ENCODE measurements at regions not wholly inside any gene's neighbourhood (a gene's known extent, or its start where the extent isn't known, plus 50 kb on each side); places are given as distances from the start of the nearest gene placed in this dataset.

DNA sequence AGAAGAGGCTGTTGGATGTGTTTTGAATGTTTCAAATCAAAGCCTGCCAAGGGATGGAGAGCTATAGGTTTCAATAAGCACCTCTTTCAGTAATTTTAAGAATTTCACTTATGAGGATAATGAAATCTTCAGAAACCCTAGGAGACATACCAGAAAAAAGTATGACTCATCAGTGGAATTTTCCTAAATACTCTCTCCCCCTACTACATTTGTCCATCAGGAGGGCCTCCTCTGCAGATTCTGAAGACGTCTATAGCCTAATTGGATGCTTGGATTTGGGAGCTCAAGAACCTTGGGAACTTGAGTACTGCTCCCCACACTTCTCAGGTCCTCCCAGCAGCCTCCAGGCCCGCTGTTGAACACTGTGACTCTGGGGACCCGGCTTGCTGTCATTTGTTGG is 374.3 kb downstream of the SLC4A3 start:
- TF ChIP-seq, protein P1, sequence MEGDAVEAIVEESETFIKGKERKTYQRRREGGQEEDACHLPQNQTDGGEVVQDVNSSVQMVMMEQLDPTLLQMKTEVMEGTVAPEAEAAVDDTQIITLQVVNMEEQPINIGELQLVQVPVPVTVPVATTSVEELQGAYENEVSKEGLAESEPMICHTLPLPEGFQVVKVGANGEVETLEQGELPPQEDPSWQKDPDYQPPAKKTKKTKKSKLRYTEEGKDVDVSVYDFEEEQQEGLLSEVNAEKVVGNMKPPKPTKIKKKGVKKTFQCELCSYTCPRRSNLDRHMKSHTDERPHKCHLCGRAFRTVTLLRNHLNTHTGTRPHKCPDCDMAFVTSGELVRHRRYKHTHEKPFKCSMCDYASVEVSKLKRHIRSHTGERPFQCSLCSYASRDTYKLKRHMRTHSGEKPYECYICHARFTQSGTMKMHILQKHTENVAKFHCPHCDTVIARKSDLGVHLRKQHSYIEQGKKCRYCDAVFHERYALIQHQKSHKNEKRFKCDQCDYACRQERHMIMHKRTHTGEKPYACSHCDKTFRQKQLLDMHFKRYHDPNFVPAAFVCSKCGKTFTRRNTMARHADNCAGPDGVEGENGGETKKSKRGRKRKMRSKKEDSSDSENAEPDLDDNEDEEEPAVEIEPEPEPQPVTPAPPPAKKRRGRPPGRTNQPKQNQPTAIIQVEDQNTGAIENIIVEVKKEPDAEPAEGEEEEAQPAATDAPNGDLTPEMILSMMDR (conservative IDR thresholded peaks at IDR 0.05; ENCODE audit: low read length) = no peak
- TF ChIP-seq EZH2phosphoT487 (IDR thresholded peaks at IDR 0.05; ENCODE audit: borderline replicate concordance) = no peak

Measured in Loucy (cell line).